Psoas muscle (tissue), 7 donors: ENCODE measurements at regions not wholly inside any gene's neighbourhood (a gene's known extent, or its start where the extent isn't known, plus 50 kb on each side); places are given as distances from the start of the nearest gene placed in this dataset.

Source experiments
- ATAC-seq, 4 donors: fragments of 200-7000 bp; cut with Tn5 transposase; one replicate each; pipeline ENCODE4 v1.9.1; 2020; ENCODE audit warnings: moderate library complexity in 3 of 4, mild to moderate bottlenecking in 2 of 4
- DNase-seq, 2 donors: peaks; one replicate each; pipeline ENCODE4 v3.0.0-alpha.2; 2020
- H3K27ac ChIP-seq: fragments of 200-600 bp; one replicate; pipeline ENCODE4 v1.8.0; 2022
- H3K27me3 ChIP-seq, 3 donors: fragments of 200-600 bp in 1 of 3; one replicate each; pipeline versions ENCODE4 v1.6.1 to v1.8.0; 2013 to 2022; ENCODE audit warnings: low read length in 2 of 3, mild to moderate bottlenecking in 2 of 3, moderate library complexity in 1 of 3; ENCODE audit not compliant: insufficient read depth in 3 of 3
- H3K36me3 ChIP-seq, 2 donors: fragments of 200-600 bp in 1 of 2; one replicate each; pipeline versions ENCODE4 v1.6.1 to v1.8.0; 2013 to 2022; ENCODE audit warnings: low read depth in 1 of 2, mild to moderate bottlenecking in 1 of 2, moderate library complexity in 1 of 2; ENCODE audit not compliant: insufficient read depth in 1 of 2
- H3K4me1 ChIP-seq: fragments of 200-600 bp; one replicate; pipeline ENCODE4 v1.8.0; 2022
- H3K4me3 ChIP-seq: fragments of 200-600 bp; one replicate; pipeline ENCODE4 v1.8.0; 2022; ENCODE audit warnings: mild to moderate bottlenecking
- H3K9me3 ChIP-seq: fragments of 200-600 bp; one replicate; pipeline ENCODE4 v1.8.0; 2022
- CTCF ChIP-seq: fragments of 200-600 bp; IDR thresholded peaks from one replicate; pipeline ENCODE4 v1.8.0; 2022; ENCODE audit warnings: antibody characterized with exemption
- WGBS, 3 donors: extraction: QIAGEN DNeasy Blood & Tissue Kit; methylation state at CpG; one replicate each; pipeline versions ENCODE4 v1.1.6 to v1.1.7; 2013; 5-methylcytosine and 5-hydroxymethylcytosine counted together
- intact Hi-C, 2 donors: fragments of 100-400 bp; cut with DNase I; formaldehyde crosslinking; loops; one replicate each; pipeline versions ENCODE4 v1.11.0 to v1.14.2; 2022
- donor health status: healthy with polysubstance abuse.
- donor health status: DM: no; HTN: no; CAD: no; lungs with moderate emphysema.
- donor health status: Bipolar disorder and iron deficiency.
- donor health status: healthy.
- donor health status: DM: yes; HTN: yes; CAD: no.
- donor health status: DM: no; HTN: no; CAD: no.
- donor health status: DM: yes; HTN: yes; CAD: no.

- ATAC-seq, result no peak
- Histone ChIP-seq H3K4me1 (no peaks in the 10 kb centered on the region), H3K36me3 (no peaks in the 10 kb centered on the region), H3K27me3 (no peaks in the 10 kb centered on the region), H3K9me3 (no peaks in the 10 kb centered on the region), H3K27ac (no peak overlapping the region), H3K4me3 (no peak overlapping the region)
- no peak for TF ChIP-seq CTCF
- 91 to 94% (median 93%) methylated on average over 4 of the region's 4 CpGs for WGBS, 3 donors
- DNase-seq, result no peak
- intact Hi-C loops, result no loop called here
Measured at GRCh38 chr5:21686706-21687105, 1166.4 kb downstream of the CDH12 start.

GRCh38 chr5:21685522-21685921 lies 1167.6 kb downstream of the CDH12 start:
- WGBS, 3 donors, result 93 to 94% (median 93%) methylated on average over 4 of the region's 4 CpGs
- no peaks in the 10 kb centered on the region for H3K27me3 ChIP-seq
- H3K36me3 ChIP-seq, result no peaks in the 10 kb centered on the region
- no peak overlapping the region for H3K27ac ChIP-seq
- intact Hi-C loops, result no loop called here
- H3K4me3 ChIP-seq, result no peak overlapping the region
- no peaks in the 10 kb centered on the region for H3K9me3 ChIP-seq
- TF ChIP-seq CTCF, result no peak
- no peak for DNase-seq
- no peak for ATAC-seq
- no peaks in the 10 kb centered on the region for H3K4me1 ChIP-seq

- no peaks in the 10 kb centered on the region for H3K27me3 ChIP-seq
- 48 to 61% (median 57%) methylated on average over 1 of the region's 1 CpG for WGBS, 3 donors
- H3K4me3 ChIP-seq, result no peak overlapping the region
- ATAC-seq, result no peak
- H3K36me3 ChIP-seq, result no peaks in the 10 kb centered on the region
- no peak overlapping the region for H3K27ac ChIP-seq
- intact Hi-C loops, result no loop called here
- H3K9me3 ChIP-seq, result no peaks in the 10 kb centered on the region
- no peaks in the 10 kb centered on the region for H3K4me1 ChIP-seq
- no peak for DNase-seq
- no peak for TF ChIP-seq CTCF
Measured at GRCh38 chr5:21684992-21685391, 1168.2 kb downstream of the CDH12 start.

- Histone ChIP-seq H3K9me3 (no peaks in the 10 kb centered on the region), H3K27ac (no peak overlapping the region), H3K27me3 (no peaks in the 10 kb centered on the region), H3K4me1 (no peaks in the 10 kb centered on the region), H3K4me3 (no peak overlapping the region), H3K36me3 (no peaks in the 10 kb centered on the region)
- no peak for DNase-seq
- 74 to 78% (median 75%) methylated on average over 2 of the region's 2 CpGs for WGBS, 3 donors
- ATAC-seq, result no peak
- TF ChIP-seq CTCF, result no peak
- intact Hi-C loops, result no loop called here
Measured at GRCh38 chr5:21681911-21682310, 1171.2 kb downstream of the CDH12 start.

- TF ChIP-seq CTCF, result no peak
- ATAC-seq (no peak), DNase-seq (no peak)
- no peak overlapping the region for H3K27ac ChIP-seq
- no peaks in the 10 kb centered on the region for H3K36me3 ChIP-seq
- H3K9me3 ChIP-seq, result no peaks in the 10 kb centered on the region
- H3K4me3 ChIP-seq, result no peak overlapping the region
- H3K4me1 ChIP-seq, result no peaks in the 10 kb centered on the region
- intact Hi-C loops, result no loop called here
- 86 to 92% (median 91%) methylated on average over 2 of the region's 2 CpGs for WGBS, 3 donors
- H3K27me3 ChIP-seq, result no peaks in the 10 kb centered on the region
Measured at GRCh38 chr5:21680641-21681040, 1172.5 kb downstream of the CDH12 start.
